Eye (tissue), 1 donor: ENCODE measurements at regions not wholly inside any gene's neighbourhood (a gene's known extent, or its start where the extent isn't known, plus 50 kb on each side); places are given as distances from the start of the nearest gene placed in this dataset.

Experiments
- DNase-seq: peaks from one replicate; pipeline ENCODE4 v3.0.0-alpha.2; 2015

DNA sequence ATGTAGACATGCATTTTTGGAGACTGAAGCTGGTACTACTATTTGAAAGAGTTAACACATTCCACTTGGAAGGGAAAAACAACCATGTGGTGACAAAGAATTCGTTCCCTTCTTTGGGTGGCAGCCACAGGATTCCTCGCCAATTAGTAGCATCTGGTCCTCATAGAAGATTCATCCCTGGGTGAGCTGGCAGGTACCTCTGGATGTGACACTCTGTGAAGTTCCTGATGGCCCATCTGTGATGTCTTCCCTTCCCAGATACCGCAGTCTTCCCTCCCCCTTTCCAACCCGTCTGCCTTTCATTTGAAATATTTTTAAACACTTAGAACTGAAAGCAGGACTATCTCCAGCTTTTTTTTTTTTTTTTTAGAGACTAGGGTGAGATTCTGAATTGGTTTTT lies 569.5 kb downstream of the TYW1 start:
- no peak for DNase-seq

DNA sequence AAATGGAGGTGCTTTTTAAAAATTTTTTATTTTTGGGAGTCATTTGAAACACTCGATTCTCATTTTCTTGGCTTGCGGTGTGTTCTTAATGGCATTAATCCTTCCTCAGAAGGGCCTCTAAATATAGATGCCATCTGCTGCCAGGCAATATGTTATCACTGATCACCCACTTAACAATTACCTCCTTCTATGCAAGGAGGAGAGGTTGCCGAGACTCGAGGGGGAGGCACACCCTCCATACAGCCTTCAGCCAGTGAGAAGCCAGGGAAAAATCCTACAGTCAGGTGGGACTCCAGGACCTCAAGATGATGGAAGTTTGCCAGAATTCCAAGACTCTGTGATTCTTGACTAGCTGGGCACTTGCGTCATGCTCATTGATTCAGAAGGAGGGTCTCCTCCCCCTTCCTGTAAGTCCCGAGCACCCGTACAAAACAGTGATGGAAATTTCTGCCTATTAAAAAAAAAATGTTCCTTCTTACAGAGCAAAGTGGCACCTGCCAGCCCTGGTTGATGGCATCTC lies 574.5 kb downstream of the TYW1 start:
- no peak for DNase-seq

DNA sequence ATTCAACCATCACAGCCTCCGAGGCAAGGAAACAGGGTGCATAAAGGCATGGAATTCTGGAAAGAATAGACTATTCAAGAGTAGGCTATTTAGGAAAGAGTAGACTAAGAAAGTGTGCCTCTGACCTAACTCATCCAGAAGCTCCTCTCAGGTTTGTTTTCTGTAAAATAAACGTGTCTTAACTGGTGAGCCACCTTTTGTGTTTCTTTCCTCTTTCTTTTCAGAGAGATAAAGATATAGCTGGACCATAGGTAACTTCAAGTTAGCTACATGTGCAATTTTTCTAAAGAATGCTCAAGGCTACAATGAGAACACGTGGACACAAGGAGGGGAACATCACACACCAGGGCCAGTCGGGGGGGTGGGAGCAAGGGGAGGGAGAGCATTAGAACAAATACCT lies 577.0 kb downstream of the TYW1 start:
- DNase-seq, result no peak

DNA sequence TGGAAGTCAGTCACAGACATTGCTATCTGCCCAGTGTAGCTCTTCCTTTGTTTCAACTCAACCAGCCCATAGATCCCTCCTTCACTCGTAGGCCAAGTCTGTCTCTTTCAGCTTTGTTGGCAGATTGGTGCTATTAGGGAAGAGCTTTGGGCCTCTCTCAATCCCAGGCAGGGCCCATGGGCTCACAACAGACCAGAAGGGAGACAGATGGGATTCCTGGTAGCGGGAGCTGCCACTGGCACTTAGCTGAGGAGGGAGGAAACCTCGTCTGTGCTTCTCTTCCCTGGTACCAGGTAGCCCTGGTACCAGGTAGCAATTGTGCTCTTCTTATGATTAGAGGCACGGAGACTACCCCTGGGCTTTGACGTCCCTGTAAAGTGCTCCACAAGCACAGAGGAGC lies 592.0 kb downstream of the TYW1 start:
- no peak for DNase-seq

DNA sequence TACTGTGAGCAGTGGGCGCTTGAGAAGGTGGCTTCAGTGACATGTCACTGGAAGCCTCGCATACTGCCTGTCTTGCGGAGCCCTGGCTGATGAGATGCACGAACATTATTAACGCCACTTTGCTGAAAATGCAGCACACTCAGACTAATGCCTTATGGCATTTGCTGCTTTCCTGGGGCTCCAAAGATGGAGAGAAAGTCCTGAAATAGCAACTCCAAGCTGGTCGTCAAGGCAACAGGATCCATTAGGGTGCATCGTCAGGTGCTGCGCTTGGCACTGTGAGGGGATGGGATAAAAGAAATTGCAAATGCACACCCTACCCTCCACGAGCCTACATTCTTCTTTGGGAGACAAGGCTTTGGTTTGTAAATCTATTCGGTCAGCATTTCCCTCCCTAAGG lies 592.5 kb downstream of the TYW1 start:
- peak; percentile 21 for DNase-seq

DNA sequence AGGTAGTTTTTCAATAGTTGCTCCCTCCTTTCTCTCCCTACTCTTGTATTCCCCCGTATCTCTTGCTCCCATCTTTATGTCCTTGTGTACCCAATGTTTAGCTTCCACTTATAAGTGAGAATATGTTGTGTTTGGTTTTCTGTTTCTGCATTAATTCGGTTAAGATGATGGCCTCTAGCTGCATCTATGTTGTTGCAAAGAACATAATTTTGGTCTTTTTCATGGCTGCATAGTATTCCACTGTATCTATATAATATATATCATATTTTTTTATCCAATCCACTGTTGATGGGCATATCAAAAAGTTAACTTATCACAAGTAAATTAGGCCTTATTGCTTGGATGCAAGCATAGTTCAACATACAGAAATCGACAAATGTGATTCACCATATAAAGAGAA lies 594.0 kb downstream of the TYW1 start:
- no peak for DNase-seq

DNA sequence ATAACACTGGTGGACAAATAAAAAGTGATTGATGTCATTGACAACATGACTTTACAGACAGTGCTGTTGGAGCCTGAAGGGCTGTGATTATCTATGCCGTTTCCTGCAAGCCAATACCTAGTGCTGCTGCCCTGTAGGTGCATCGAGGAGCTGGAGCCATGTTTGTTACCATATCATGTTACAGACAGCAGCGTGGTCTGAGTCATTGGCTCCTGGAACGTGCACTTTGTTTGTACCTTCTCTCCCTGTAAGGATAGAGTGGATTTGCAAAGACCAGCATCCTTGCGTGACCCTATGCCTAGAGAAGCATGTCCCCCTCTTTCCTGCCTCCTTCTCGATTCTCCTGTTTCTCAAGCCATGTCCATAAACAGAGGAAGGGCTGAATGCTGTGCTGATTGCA lies 597.2 kb downstream of the TYW1 start:
- DNase-seq, result no peak

DNA sequence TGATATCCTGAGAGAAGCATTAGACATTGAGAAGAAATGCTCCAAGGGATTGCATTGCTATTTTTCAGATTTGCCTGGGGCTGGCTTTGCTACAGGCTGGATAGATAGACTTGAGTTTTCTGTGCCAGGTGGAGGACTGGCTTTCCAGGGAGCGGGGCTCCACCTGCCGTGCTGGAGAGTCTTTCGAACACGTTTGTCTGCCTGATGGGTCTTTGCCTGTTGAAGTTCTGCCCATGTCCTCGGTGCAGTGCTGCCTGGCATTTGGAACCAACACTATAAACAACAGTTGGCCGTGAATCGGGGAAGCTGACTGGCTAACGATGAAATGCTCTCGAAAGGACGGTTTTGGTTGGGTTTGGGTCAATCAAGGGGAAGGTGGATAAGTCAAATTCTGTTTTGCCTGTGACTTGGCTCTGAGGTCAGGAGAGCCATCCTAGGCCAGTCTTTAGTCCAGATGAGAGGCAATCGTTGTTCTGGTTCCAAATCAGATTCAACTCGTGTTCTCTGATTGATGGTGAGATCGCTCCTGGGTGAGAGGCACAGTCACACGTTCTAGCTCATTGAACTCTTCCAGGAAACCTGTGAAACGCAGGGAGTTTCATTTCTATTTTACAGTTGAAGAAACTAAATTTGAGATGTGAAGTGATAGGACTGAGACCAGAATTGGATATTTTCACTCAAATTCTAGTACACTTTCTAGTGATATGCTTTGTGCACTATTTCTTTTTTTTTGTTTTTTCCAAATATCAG lies 599.0 kb downstream of the TYW1 start:
- no peak for DNase-seq

DNA sequence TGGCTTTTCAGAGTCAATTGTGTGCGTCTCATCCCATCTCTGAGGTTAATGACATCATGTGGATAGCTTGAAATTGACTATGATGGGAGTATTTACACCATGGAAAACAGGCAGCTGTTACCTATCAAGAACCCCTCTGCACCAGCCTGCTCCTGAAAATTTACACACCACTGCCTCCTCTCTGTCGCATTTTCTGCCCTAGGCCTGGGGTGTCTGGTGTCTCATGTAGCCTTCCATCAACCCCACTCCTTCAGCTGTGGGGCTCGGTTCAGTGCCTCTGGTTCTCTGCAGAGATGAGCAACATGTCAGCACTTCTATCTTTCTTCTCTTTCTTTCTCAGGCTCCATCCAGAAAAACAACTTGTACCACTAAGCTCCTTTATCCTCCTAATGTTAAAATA lies 600.5 kb downstream of the TYW1 start:
- no peak for DNase-seq

DNA sequence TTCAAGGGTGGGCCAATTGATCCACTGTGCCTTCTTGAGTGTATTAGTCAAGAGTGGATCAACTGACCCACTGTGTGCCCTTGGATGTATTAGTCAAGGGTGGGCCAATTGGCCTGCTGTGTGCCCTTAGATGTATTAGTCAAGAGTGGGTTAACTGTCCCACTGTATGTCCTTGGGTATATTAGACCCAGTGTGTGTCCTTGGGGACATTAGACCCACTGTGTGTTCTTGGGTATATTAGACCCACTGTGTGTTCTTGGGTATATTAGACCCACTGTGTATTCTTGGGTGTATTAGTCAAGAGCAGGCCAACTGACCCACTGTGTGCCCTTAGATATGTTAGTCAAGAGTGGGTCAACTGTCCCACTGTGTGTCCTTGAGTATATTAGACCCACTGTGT lies 601.8 kb downstream of the TYW1 start:
- no peak for DNase-seq

DNA sequence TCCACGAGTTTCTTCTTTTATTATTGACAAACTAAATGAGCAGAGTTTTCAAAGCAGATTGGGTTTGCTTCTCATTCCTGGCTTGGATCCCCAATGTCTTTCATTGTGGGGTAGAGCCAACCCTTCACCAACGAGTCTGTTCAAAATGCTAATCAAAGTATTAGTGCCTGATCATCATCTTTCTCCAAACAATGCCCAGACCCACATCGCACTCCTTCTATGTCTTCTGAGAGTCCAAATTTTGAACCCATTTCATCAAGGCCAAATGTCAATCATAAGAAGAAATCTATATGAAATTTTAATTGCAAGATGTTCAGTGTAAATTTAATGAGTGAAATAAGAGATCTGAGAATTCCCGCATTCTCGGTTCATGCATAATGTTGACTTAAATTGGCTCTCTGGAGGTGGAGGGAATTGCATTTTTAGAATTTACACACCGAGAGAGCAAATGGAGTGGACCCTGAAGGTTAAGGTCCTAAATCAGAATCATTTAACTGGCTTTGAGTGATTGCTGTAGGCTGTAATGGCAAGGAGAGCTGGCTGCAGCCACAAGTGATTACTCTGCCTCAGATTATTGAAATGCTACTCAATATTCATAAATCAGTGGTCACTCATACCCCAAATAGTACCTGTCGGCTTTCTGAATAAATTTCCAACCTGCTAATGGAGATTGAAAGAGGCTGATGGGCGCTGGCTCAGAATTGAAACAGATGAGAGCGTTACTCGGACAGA lies 602.9 kb downstream of the TYW1 start:
- no peak for DNase-seq

DNA sequence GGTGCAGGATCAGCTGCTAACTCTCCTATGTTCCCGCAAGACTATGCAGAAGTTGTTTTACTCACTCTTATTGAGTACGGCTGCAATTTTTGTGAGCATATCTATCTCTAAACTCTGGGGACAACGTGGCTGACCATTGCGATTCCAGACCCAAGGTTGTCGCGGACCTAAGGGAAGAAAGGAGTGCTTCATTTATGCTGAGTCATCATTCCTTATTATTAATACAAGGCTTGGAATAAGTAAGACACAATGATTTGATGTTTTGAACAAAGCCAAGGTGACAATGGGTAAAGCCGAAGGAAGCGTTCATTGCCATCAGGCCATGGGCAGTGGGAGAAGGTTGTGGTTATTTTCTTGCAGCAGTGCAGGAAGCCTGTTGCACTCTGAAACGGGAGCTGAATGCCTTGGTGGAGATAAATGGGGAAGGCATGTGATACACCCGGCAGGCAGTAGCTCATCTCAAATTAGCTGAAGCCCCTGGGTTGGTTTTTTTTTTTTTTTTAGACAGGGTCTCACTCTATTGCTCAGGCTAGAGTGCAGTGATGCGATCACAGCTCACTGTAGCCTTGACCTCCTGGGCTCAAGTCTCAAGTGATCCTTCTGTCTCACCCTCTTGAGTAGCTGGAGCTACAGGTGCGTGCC lies 605.7 kb downstream of the TYW1 start:
- no peak for DNase-seq

DNA sequence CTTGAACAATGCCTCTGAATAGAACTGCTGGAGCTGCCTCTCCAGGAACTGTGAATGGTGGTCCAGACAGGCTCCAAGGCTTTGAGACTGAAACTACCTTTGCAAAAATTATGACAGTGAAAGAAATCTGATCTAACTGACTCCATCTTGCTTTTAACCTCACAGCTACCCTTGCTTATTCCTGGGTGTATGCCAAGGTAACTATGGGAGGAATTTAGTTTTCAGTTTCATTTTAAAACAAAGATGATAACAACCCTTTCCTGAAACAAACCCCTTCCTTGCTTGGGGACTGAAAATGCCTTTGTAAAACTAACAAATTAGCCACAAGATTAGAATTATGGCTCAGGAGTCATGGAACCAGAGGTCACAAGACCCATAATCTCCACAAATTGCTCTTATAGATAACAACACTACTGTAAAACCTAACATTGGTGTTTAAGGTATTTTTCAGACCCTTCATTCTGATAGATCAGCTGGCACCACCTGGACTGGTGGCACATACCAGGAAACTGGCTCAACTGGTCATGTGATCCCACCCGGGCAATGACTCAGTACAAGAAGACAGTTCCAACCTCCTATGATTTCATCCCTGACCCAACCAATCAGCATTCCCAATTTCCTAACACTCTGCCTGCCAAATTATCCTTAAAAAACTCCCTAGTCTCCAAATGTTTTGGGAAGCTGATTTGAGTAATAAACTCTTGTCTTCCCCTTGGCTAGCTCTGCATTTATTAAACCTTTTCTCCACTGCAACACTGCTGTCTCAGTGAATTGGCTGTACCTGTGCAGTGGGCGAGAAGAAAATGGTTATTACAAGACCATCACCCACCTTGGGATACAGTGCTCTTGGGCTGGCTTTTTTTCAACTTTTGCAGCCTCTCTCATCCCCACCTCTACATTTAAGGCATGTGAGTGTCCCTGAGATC lies 608.1 kb downstream of the TYW1 start:
- no peak for DNase-seq

DNA sequence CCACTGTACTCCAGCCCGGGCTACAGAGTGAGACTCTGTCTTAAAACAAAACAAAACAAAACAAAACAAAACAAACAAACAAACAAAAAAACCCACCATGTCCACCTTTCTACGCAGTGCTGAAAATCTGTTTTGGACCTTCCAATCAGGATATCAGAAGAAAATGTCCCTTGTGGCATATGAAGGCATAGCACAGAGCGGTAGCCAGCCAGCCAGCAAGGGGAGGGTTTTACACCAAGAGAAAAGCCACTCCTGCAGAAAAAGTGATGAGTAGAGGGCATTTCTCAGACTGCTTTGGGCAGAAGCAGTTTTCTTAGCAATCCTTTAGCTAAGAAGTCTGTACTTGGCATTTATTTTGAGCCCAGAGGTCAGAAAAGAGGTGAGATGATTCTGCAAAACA lies 612.2 kb downstream of the TYW1 start:
- no peak for DNase-seq

DNA sequence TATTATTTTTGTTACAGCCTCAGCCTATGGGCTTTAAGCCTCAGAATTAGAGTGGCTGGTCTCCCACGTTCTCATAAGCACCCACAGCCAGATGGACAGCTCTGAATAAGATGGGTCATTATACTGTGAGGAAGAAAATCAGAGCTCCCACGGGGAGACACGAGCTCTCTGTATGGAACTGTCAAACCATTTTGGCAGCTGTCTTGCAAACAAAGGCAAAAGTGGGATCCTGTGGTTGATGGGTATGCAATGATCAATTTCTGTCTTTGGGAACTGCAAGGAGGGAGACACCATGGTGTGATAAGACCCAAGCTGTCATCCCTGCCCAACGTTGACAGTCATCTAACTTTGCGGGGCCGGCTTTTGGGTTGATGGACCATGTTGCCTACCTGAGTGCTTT lies 614.3 kb downstream of the TYW1 start:
- DNase-seq, result no peak

DNA sequence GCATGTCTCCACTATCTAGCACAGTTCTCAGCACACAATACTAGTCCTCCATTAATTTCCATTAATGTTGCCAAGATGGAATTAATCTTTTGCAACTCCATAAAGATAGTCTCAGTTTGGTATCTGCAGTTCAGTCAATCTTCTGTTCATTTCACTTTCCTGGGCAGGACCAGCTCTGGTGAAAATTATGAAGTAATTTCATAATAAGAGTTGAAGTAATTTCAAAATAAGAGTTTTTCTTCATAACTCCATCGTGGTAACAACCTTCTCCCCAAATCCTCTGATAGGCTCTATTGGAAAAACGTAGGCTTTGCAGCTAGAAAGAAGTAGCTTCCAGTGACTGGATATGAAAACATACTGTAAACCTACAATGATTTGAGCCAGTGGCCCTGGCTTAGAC lies 618.2 kb downstream of the TYW1 start:
- DNase-seq, result no peak

DNA sequence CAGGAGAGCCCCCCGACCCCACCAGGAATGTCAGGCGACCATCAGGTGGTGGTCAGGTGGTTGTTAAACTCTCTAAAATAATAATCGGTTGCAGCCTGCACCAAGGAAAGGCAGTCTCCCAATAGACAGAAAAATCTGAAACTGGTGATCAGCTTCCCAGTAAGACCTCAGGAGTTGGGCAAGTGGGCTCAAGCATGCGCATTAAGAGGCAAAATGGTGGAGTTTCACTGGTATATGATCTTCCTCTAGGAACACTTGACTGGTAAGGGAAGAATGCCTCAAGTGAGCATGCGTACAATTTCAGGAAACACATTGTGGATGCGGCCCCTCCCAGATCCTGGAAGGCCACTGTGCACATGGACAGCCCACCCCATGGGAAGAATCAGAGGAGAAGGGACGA lies 619.9 kb downstream of the TYW1 start:
- no peak for DNase-seq

DNA sequence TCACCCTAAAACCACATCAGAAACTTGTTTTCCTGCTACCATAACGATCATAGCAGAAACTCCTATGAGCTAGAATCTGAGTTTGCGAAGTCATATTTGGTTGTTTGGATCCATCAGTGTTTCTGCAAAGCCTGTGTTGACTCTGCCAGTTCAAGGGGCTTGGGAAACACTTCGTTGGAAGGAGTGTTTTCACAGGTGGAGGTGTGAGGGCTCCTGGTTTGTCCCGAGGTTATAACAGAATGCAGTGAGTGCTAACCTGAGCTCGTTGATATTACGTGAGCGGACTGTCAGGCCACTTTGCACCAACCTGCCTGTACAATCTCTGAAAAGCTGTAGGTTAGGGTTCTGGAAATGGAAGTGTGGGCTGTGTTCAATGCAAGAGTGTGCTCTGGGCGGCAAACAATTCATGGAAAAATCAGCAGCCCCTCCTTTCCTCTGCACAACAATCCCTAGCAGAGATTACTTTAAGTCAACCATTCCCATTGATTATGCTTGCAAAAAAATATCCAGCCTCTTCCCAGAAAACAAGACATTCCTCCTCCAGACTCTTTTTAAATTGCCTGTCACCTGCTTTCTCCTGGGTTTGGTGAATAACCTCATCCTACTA lies 622.0 kb downstream of the TYW1 start:
- no peak for DNase-seq

DNA sequence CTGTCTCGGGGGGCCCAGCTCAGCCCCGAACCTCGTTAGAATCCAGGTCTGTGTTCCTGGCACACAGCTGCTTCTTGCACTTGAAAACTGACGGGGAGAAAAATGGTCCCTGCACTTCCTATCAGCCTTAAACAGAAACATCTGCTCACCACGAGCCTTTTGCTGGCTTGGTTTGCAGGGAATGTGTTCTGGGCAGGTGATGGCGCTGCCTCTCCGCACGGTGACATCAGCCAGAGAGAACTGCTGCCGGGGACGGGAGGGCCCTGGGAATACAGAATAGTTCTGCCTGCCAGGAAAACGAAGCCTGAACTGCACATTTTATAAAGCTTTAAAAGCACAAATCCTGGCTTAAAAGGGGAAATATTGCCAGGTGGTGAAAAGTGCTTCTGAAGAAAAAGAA lies 622.5 kb downstream of the TYW1 start:
- peak; percentile 79 for DNase-seq

DNA sequence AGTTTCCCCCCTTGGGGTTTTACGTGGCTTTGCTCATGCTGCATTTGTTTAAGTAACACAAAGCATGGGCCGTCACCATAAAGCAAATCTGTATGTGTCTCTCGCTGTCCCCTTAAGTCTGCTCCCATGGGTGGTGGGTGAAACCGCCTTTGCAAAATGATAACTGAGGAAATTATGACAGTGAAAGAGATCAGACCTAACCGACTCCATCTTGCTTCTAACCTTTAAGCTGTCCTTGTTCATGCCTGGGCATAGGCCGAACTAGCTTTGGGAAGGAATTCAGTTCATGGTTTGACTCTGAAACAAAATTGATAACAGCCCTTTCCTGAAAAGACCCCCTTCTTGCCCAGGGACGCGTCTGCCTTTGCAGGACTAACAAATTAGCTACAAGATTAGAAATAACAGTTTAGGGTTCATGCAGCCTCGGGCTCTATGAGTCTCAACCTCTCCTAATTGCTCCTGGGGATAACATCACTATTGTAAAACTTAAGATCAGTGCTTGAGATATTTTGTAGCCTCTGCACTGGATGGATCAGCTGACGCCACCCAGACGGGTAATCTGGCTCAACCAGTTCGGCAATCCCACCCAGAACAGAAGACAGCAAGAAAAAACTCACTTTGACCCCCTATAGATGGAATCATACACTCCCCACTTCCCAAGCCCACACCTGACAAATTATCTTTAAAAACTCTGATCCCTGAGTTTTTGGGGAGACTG lies 623.7 kb downstream of the TYW1 start:
- DNase-seq, result no peak

DNA sequence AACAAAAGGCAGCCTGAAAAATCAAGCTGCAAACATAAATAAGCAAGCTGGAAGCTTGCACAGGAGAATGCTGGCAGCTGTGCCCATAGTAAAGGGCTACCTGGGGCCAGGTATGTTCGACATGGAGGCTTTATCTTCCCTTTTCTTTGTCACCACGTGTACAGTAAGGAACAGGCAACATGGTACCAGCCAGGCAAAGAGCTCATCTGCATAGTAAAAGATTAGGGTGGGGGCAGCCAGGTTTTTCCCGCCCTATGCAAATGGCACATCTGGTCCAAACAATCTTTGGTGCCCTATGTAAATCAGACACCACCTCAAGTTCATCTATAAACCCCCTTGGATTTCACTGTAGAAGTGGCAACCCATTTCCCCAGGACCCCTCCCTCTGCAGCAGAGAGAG lies 625.1 kb downstream of the TYW1 start:
- no peak for DNase-seq

DNA sequence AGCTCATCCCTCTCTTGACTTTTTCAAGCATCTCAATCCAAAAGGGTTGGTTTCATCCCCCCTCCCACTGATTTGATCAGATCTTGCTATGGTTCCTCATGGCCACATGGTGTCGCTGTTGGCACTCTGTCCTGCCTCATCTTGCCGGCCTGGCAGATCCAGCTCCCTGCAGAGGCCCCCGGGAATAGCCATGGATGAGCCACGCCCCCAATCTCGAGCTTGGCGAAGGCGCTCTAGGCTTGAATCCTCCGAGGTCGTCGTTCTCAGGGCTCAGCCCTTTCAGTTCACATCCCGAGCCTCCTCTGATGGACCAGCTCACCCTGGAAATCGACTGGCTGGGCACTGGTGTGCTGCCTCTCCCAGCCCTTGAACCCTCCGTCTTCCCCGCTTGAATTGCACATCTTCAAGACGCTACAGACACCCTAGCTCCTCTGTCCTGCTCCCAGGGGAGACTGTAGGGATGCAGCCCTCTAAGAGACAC lies 628.7 kb downstream of the TYW1 start:
- DNase-seq, result peak; percentile 95
